Stimulated activated CD4-positive, alpha-beta T cell treated with anti-CD3 and anti-CD28 coated beads, Interleukin-1b, Interleukin-23, amount 100 ng/mL, for 24 hours (primary cell): ENCODE measurements at regions not wholly inside any gene's neighbourhood (a gene's known extent, or its start where the extent isn't known, plus 50 kb on each side); places are given as distances from the start of the nearest gene placed in this dataset.
A peak's percentile ranks its signal among the peaks of the same experiment; 100 is the strongest.
"Not testable (repeated sequence)": the region's sequence is repeated elsewhere in the genome, so short reads cannot be mapped to it uniquely, and the experiment has no call there.

Experiments used
- DNase-seq, 4 experiments: peaks; one replicate each; pipeline ENCODE4 v3.0.0-alpha.2; 2020; ENCODE audit warnings: low read depth in 4 of 4, low spot score in 1 of 4

DNA sequence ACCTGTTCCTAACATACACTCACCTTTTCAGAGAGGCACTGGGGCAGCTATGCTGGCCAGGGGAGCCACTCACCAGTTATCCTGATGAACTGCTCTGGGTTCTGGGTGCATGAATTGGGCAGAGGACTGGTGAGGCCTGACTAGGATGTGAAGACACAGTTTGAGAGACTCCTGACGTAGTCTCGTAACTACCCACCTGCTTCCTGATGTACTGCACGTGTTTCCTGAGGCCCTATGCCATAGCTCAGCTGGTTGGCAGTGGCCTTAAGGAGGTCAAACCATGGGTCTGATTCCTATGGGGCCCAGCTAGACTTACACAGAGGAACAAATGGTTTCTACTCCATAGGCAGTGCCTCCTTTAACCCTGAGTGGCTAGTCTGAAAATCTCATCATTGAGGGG is 351.7 kb upstream of the FRG2C start:
- DNase-seq: not testable (repeated sequence)

- DNase-seq: not testable (repeated sequence)
These were observed 344.4 kb upstream of the FRG2C start for GRCh38 chr3:75319776-75320175.

GRCh38 chr3:75320369-75320768 is 343.8 kb upstream of the FRG2C start:
- DNase-seq: no peak

GRCh38 chr3:75321060-75321459 is 343.1 kb upstream of the FRG2C start:
- no peak for DNase-seq

GRCh38 chr3:75323936-75324335 is 340.2 kb upstream of the FRG2C start:
- not testable (repeated sequence) for DNase-seq

GRCh38 chr3:75325716-75326115 is 338.4 kb upstream of the FRG2C start:
- no peak for DNase-seq

- no peak for DNase-seq
These were observed 336.7 kb upstream of the FRG2C start for GRCh38 chr3:75327453-75327852.

GRCh38 chr3:75329476-75330097 is 334.5 kb upstream of the FRG2C start:
- no peak for DNase-seq

DNA sequence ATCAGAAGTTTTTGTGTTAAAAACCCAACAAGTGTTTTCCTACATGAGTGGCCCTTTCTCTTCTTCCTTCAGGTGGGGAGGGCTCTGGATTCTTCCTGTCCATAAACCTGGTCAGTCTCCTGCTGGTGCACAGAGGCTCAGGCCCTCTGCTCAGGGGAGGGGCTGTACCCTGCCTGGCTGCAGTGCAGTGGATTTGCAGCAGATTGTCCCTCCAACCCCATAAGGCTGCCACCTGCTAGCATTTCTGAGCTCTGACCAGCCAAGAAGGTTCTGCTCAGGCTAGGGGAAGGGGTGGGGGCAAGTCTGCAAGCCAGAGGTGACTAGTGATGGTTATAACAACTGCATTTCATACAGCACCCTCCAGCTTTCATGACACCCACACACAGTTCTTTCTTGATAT is 333.7 kb upstream of the FRG2C start:
- DNase-seq: not testable (repeated sequence)

DNA sequence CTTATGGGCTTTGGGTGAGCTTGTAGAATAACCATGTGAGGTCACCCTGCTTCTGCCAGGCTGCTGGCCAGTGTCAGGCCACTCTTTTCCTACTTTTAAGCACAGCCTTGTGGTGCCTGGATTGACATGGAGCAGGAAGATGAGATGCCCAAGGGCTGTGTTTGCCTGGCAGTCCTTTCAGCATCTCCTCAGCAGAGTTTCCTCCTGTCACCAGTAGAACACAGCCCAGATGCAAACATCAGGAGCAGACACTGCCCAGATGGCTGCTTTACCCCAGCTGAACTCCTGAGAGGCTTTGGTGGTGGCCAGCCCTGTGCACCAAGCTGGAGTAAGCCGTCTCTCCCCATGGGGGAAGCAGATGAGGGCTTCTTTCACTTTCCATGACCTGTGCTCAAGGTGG is 332.0 kb upstream of the FRG2C start:
- not testable (repeated sequence) for DNase-seq

- DNase-seq: no peak
These were observed 331.3 kb upstream of the FRG2C start for GRCh38 chr3:75332794-75333193.

GRCh38 chr3:75334299-75334698 is 329.8 kb upstream of the FRG2C start:
- no peak for DNase-seq

DNA sequence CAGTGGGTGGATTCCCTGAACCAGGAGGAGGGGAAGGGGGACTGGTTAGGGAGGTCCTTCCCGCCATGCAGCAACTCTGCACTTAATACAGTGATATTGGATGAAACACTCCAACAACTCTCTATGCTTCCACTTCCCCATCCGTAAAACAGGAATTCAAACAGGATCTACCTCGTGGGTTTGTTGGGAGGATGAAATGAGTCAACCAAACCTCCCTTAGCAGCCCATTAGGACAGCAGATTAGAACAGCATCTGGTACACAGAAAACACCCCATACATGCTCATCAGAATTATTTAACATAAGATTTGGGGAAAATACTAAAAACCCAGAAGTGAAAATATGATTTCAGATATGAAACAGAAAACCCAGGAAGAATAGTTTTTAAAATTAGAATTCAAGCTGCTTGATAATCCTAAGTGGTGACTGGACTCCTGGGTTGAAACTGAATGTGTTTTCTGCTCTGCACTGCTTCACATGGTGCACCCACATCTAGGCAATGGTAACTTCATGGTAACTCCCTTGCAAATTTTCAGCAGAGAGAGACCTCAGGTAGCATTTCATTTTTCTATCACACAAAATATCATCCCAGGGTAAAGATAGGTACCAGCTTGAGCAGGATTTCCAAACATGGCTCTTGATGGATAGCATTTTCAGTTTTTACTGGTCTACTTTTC is 326.8 kb upstream of the FRG2C start:
- DNase-seq: no peak

DNA sequence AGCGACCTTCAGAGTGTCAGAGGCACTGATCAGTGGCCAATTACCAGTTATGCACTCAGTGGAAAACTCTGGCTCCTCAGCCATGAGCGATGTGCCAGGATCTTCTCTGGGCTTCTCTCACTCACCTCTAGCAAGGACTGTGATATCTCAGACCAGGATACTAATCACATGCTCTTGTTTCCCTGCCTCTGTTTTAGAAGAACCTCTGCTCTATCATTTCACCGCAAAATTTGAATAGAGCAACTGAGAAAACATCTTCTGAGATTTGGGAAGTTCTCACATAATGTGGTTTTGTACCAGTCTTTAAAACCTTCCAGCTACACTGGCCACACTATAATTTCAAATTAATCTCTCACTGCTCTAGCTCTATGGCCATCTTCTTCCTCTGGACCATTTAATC is 325.8 kb upstream of the FRG2C start:
- no peak for DNase-seq

GRCh38 chr3:75341324-75342067 is 322.6 kb upstream of the FRG2C start:
- no peak for DNase-seq

DNA sequence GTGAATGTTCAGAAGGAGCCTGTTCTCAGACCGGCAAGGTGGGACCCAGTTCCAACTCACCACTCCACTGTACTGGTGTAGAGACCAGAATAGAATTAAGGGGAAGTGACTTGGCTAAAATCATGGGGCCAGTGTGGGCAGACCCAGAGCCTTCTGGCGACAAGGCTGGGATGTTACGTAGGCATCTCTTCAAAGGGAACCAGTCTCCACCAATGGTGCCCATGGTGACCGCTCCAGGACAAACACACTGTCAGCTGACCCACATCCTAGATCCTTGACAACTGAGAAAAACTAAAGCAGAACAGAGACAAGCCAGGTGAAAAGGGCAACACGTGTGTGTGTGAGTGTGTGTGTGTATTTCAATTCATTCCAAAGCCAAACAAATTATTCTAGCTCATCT is 321.7 kb upstream of the FRG2C start:
- no peak for DNase-seq

DNA sequence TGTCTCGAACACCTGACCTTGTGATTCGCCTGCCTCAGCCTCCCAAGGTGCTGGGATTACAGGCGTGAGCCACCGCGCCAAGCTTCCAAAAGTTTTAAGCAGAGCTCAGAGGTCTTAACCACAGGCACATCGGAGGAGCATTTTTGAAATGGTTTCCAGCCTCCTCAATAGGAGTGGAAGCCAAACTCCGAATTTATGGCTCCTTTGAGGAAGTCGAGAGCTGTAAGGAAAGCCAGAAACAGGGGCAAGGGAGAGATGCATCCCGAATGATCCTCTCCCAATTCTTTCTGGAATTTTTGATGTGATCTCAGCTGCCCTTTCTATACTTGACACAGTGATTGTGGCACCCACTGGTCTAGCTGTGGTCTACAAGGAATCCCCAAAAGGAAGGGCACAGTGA is 313.6 kb upstream of the FRG2C start:
- DNase-seq: not testable (repeated sequence)

DNA sequence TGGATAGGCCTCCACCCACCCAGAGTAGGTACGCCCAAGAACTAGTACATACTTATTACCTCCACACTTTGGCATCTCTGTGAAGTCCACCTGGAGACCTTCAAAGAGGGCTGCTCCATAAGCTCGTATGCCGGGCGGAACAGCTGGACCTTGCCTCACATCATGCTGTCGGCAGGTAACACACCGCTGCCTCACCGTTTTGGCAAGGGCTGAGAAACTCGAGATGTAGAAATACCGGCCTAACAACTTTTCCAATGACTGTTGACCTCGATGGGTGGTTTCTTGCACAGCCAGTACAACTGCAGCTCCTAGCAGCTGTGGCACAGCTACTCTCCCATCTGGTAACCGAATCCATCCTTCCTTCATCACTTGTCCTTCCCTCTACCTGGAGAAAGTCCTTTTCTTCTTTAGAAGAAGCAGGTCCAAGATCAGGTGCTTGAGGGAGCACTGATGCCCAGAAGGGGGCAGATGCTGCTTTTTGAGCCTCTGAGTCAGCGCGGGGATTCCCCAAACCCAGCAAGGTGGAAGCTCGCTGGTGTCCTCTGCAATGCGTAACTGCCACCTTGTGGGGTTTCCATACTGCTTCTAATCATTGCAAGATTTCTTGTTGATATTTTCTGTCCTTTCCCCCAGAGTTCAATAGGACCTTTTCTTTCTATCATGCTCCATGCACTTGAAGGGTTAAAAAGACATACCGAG is 301.9 kb upstream of the FRG2C start:
- DNase-seq: peak; percentile 1 to 43 (median 12)

DNA sequence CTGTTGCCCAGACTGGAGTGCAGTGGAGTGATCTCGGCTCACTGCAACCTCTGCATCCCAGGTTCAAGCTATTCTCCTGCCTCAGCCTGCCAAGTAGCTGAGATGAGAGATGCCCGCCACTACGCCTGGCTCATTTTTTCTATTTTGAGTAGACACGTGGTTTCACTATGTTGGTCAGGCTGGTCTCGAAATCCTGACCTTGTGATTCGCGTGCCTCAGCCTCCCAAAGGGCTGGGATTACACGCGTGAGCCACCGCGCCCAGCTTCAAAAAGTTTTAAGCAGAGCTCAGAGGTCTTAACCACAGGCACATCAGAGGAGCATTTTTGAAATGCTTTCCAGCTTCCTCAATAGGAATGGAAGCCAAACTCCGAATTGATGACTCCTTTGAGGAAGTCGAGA is 291.2 kb upstream of the FRG2C start:
- not testable (repeated sequence) for DNase-seq

DNA sequence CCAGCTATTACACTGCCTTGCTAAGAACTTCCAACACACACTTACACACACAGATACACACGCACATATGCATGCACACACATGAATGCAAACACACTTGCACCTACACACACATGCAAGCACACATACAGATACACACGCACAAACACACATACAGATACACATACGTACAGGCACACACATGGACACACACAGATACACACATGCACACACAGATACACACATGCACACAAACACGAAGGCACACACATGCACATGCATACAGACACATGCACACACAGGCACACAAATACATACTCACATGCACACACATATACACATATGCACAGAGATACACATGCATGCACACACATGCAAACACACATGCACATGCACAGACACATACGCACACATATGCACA is 284.3 kb upstream of the FRG2C start:
- not testable (repeated sequence) for DNase-seq

DNA sequence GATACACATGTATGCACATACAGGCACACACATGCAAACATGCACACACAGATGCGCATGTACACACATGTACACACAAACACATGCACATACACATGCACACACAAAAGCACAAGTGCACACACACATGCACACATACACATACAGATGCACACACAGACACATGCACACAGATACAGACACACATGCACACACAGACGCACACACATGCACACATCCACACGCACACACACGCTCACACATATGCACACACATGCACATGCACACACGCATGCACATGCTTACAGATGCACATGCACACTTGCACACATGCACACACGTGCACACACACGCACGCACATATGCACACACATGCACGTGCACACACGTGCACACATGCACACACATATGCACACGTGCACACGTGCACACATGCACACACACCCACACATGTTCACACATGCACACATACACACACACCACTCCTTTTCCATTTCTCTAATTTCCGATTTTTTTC is 283.8 kb upstream of the FRG2C start:
- no peak for DNase-seq
